HFFc6 (cell line): ENCODE measurements at regions not wholly inside any gene's neighbourhood (a gene's known extent, or its start where the extent isn't known, plus 50 kb on each side); places are given as distances from the start of the nearest gene placed in this dataset.

Experiments
- DNase-seq: peaks from one replicate; pipeline ENCODE4 v3.0.0-alpha.2; 2018
- H3K27ac Mint-ChIP-seq: 2 replicates; pipeline ENCODE4 v1.8.0; 2020; ENCODE audit warnings: mild to moderate bottlenecking, mixed read lengths
- H3K27me3 Mint-ChIP-seq: 2 replicates; pipeline ENCODE4 v1.8.0; 2021; ENCODE audit warnings: mild to moderate bottlenecking, moderate library complexity, mixed read lengths; ENCODE audit not compliant: insufficient read depth
- H3K36me3 Mint-ChIP-seq: 2 replicates; pipeline ENCODE4 v1.8.0; 2021; ENCODE audit warnings: low read depth, mixed read lengths
- H3K4me1 Mint-ChIP-seq: 2 replicates; pipeline ENCODE4 v1.8.0; 2020; ENCODE audit warnings: low read depth, mixed read lengths
- H3K4me3 Mint-ChIP-seq: 2 replicates; pipeline ENCODE4 v1.8.0; 2020; ENCODE audit warnings: mild to moderate bottlenecking, moderate library complexity, mixed read lengths
- H3K9me3 Mint-ChIP-seq: 2 replicates; pipeline ENCODE4 v1.8.0; 2020; ENCODE audit warnings: mild to moderate bottlenecking, mixed read lengths
- CTCF ChIP-seq: fragments of 200-600 bp; sonication (generic); IDR thresholded peaks from 2 replicates; pipeline ENCODE4 v1.5.0; 2021; ENCODE audit warnings: antibody characterized with exemption, mild to moderate bottlenecking

DNA sequence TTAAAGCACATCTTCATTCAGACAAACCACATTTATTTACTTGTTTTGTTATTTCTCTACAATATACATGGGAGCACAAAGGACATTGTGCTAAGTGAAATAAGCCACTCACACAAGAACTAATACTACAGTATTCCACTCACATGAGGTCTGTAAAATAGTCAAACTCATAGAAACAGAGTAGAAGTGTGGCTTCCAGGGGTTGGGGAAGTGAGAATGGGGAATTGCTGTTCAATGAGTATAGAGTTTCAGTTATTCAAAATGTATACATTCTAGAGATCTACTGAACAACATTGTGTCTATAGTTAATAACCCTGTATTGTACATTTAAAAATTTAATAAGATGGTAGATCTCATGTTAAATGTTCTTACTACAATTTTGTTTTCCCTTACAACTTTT is 88.8 kb downstream of the ATXN7L3B start:
- Mint-ChIP-seq H3K27ac (no peak overlapping the region), H3K27me3 (no peaks in the 10 kb centered on the region), H3K4me3 (no peak overlapping the region), H3K9me3 (peaks cover 29% of the 10 kb centered on the region), H3K36me3 (no peaks in the 10 kb centered on the region), H3K4me1 (no peaks in the 10 kb centered on the region)
- TF ChIP-seq CTCF = no peak
- no peak for DNase-seq

DNA sequence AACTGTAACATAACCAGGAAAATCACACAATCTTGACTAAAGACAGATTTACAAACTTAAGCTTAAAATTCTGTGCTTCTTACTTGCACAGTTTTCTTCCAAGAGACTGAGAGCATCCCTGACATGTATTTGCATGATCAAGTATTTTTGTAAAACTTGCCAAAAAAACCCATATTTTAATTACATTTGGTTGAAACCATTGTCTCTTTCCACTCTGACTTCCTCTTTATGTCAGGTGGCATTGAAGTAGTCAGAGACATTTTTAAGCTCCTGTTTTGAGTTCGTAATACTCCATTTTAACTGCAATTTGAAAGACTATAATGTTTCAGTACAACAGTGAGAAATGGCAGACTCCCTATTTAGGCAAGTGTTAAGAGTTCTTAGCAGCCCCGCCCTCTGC is 103.6 kb downstream of the ATXN7L3B start:
- Mint-ChIP-seq H3K4me1 (no peaks in the 10 kb centered on the region), H3K36me3 (no peaks in the 10 kb centered on the region)
- no peak for TF ChIP-seq CTCF

GRCh38 chr12:74641694-74642093 is 104.1 kb downstream of the ATXN7L3B start:
- H3K27ac Mint-ChIP-seq = no peak overlapping the region
- no peaks in the 10 kb centered on the region for H3K4me1 Mint-ChIP-seq
- no peak overlapping the region for H3K4me3 Mint-ChIP-seq
- no peaks in the 10 kb centered on the region for H3K27me3 Mint-ChIP-seq
- peaks cover 26% of the 10 kb centered on the region for H3K9me3 Mint-ChIP-seq
- DNase-seq = no peak
- no peaks in the 10 kb centered on the region for H3K36me3 Mint-ChIP-seq
- TF ChIP-seq CTCF = no peak

More for the DNA sequence above, 103.6 kb downstream of the ATXN7L3B start:
- H3K27me3 Mint-ChIP-seq = no peaks in the 10 kb centered on the region
- H3K27ac Mint-ChIP-seq = no peak overlapping the region
- no peak for DNase-seq
- no peak overlapping the region for H3K4me3 Mint-ChIP-seq
- H3K9me3 Mint-ChIP-seq = peaks cover 30% of the 10 kb centered on the region

DNA sequence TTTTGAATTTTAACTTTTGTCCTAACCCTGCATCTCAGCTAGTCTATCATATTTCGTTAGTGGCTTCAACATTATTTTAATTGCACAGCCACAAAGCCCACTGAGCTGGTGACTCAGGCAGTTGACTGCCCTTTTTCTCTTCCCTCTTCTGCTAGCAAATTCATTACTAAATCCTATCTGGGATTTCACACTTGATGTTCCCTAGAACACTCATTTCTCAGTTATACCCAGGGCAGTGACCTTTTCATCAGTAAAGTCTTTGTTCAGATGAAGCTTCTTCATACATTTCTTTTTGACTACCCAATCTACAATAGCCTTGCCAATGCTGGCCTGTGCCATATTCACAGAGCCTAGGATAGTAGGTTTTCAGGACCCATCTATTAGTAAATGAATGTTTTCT is 107.0 kb downstream of the ATXN7L3B start:
- no peaks in the 10 kb centered on the region for H3K4me1 Mint-ChIP-seq
- H3K9me3 Mint-ChIP-seq = peaks cover 14% of the 10 kb centered on the region; the same call in 1 of the 2 replicates
- no peak overlapping the region for H3K27ac Mint-ChIP-seq
- no peak for DNase-seq
- no peaks in the 10 kb centered on the region for H3K27me3 Mint-ChIP-seq
- no peak for TF ChIP-seq CTCF
- no peak overlapping the region for H3K4me3 Mint-ChIP-seq
- H3K36me3 Mint-ChIP-seq = no peaks in the 10 kb centered on the region

GRCh38 chr12:74646831-74647230 is 109.2 kb downstream of the ATXN7L3B start:
- no peak overlapping the region for H3K4me3 Mint-ChIP-seq
- H3K4me1 Mint-ChIP-seq = no peaks in the 10 kb centered on the region
- H3K36me3 Mint-ChIP-seq = no peaks in the 10 kb centered on the region
- no peaks in the 10 kb centered on the region for H3K27me3 Mint-ChIP-seq
- TF ChIP-seq CTCF = no peak
- H3K9me3 Mint-ChIP-seq = peaks cover 10% of the 10 kb centered on the region
- no peak for DNase-seq
- no peak overlapping the region for H3K27ac Mint-ChIP-seq

DNA sequence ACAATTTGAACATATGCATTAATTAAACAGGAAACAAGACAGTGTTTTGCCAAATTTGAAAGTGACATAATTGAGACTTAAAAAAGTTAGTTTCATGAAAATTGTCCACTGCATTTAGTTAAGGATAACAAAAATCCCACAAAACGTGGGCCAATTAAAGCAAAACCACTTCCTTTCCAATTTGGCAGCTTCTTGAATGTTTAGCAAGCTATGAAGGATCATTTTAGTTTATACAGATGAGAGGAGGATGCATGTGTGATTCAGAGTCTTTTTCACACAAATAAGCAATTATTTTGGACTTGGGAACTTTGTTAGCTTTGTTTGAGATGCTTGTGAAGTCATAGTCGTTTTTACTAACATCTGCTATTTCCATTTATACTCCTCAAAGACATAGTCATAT is 109.6 kb downstream of the ATXN7L3B start:
- Mint-ChIP-seq H3K9me3 (peaks cover 12% of the 10 kb centered on the region), H3K4me3 (no peak overlapping the region), H3K4me1 (no peaks in the 10 kb centered on the region), H3K27me3 (no peaks in the 10 kb centered on the region), H3K27ac (no peak overlapping the region), H3K36me3 (no peaks in the 10 kb centered on the region)
- TF ChIP-seq CTCF = no peak
- DNase-seq = no peak
